ENCODE measurements at regions not wholly inside any gene's neighbourhood (a gene's known extent, or its start where the extent isn't known, plus 50 kb on each side); places are given as distances from the start of the nearest gene placed in this dataset.

DNA sequence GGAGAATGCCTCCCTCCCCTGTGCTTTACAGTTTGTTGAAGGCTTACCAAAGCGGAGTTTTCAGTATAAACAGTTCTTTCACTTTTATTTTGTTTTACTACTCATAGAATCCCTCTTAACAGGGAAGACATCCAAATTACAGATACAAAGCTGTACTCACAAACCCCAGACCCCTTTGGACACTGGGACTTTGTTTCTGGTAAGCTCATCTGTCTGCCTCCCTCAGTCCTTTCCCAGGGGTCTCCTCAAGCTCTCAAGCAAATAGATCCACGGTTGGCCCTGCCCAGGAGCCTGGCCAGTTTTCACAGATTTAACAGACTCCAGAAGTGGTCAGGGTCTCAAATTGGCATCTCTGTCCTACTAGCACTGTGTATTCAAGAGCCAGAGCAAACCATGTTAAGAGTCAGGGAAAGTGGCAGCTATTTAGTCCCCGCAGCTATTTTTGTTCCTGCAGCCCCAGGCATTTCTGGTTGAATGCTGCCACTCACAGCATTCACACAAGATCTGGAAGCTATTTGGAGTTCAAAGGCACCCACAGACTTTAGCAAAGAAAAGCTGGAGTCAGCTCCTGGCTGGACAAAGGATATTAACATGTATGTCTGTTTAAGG, 54.2 kb downstream of the TMEM100 start:
- no peak for ATAC-seq

DNA sequence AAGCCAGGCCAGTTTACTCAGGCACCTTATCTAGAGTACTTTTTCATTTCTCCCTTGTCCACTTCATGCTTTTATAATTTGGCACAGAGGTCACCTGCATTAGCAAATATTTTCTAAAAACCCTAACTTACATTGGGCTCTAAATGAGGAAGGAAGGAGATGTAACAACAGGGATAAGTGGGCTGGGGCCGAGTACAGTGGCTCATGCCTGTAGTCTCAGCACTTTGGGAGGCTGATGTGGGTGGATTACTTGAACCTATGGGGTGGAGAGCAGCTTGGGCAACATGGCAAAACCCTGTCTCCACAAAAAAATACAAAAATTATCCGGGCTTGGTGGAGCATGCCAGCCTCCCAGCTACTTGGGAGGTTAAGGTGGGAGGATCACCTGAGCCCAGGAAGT, 55.9 kb downstream of the TMEM100 start:
- Mint-ChIP-seq H3K4me1 (no peaks in the 10 kb centered on the region), H3K27ac (no peak overlapping the region), H3K4me3 (no peak overlapping the region), H3K36me3 (ENCODE audit: low read depth) (no peaks in the 10 kb centered on the region), H3K27me3 (peaks cover 58% of the 10 kb centered on the region)
- ATAC-seq (no peak), DNase-seq (no peak)
- no peaks in the 10 kb centered on the region for H3K9me3 ChIP-seq (ENCODE audit: control insufficient read depth, low read length, poor library complexity, severe bottlenecking)

More for the DNA sequence above, 54.2 kb downstream of the TMEM100 start:
- no peak for DNase-seq
- no peaks in the 10 kb centered on the region for H3K4me1 Mint-ChIP-seq
- H3K9me3 ChIP-seq (ENCODE audit: control insufficient read depth, low read length, poor library complexity, severe bottlenecking), result no peaks in the 10 kb centered on the region
- no peaks in the 10 kb centered on the region for H3K36me3 Mint-ChIP-seq (ENCODE audit: low read depth)
- H3K4me3 Mint-ChIP-seq, result no peak overlapping the region
- no peak overlapping the region for H3K27ac Mint-ChIP-seq
- H3K27me3 Mint-ChIP-seq, result peaks cover 60% of the 10 kb centered on the region

GRCh38 chr17:55664287-55664686, 58.4 kb downstream of the TMEM100 start:
- peaks cover 60% of the 10 kb centered on the region for H3K27me3 Mint-ChIP-seq
- H3K4me1 Mint-ChIP-seq, result no peaks in the 10 kb centered on the region
- H3K36me3 Mint-ChIP-seq (ENCODE audit: low read depth), result no peaks in the 10 kb centered on the region
- no peak for DNase-seq
- ATAC-seq, result peak; percentile 52
- H3K9me3 ChIP-seq (ENCODE audit: control insufficient read depth, low read length, poor library complexity, severe bottlenecking), result no peaks in the 10 kb centered on the region
- no peak overlapping the region for H3K4me3 Mint-ChIP-seq
- no peak overlapping the region for H3K27ac Mint-ChIP-seq

- no peak for ATAC-seq
- Mint-ChIP-seq H3K27ac (no peak overlapping the region), H3K4me1 (no peaks in the 10 kb centered on the region), H3K36me3 (ENCODE audit: low read depth) (no peaks in the 10 kb centered on the region), H3K4me3 (no peak overlapping the region), H3K27me3 (peaks cover 60% of the 10 kb centered on the region)
- no peak for DNase-seq
- H3K9me3 ChIP-seq (ENCODE audit: control insufficient read depth, low read length, poor library complexity, severe bottlenecking), result no peaks in the 10 kb centered on the region
These were observed 59.3 kb downstream of the TMEM100 start for GRCh38 chr17:55663400-55663799.

DNA sequence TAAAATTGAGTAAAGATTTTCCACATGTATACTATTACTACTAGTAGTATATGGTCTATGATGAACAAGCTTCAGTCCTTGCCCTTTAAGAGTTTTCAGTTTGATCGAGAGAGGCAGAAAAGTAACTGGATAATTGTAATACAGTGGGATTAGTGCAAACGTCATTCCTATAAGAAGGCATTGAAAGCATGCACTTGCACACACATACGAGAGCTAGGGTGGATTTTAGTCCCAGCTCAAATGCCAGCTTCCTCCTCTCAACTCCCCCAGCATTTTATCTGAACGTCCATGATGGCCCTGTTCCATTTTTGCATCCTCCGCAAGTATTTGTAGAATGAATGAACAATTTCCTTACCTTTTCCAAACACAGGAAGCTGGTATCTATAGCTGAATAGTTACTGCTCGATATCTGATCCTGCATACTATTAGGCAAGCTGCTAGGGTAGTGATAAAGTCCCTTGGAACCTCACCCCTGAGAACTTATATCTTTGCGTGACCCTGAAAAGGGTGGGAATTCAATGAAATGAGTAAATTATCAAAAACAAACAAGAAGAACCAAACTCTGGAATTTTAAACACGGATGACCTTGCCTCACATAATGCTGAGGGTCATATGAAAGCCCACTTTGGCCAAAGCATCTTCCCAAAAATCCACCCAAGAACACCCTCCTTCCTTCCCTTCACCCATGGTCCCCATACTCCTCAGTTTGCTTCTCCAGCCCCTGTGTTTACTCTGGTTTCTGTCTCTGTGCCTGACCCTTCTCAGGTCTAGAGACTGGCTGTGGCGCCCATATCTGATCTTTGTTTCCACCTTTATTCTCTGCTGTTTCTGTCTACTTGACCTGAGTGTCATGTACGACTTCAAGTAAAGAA, 60.5 kb downstream of the TMEM100 start:
- no peak for ATAC-seq
- H3K9me3 ChIP-seq (ENCODE audit: control insufficient read depth, low read length, poor library complexity, severe bottlenecking), result no peaks in the 10 kb centered on the region
- Mint-ChIP-seq H3K27me3 (peaks cover 58% of the 10 kb centered on the region), H3K36me3 (ENCODE audit: low read depth) (no peaks in the 10 kb centered on the region), H3K4me1 (no peaks in the 10 kb centered on the region), H3K4me3 (no peak overlapping the region), H3K27ac (no peak overlapping the region)
- DNase-seq, result no peak

DNA sequence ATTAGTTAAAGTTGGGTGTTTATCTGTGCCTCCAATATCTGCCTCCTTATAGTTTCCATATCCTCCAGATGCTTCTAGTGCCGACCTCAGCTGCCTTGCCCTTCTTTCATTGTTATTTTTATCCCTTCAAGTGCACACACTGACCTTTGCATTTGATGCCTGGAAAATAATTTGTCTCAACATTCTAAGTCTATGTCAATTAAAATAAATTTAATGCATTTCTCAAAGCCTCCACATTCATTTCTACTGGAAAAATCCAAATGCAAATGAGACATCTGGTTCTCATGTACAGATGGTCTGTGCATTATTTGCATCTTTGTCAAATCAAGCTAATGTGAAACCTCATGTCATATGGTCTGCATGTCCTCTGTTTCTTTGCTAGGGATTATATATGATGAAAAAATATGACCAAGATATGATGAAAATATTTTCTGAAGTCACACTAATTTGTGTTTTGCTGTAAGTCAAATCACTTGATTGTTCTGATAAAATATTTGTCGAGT, 61.4 kb downstream of the TMEM100 start:
- H3K36me3 Mint-ChIP-seq (ENCODE audit: low read depth), result no peaks in the 10 kb centered on the region
- no peak overlapping the region for H3K27ac Mint-ChIP-seq
- no peaks in the 10 kb centered on the region for H3K4me1 Mint-ChIP-seq
- H3K9me3 ChIP-seq (ENCODE audit: control insufficient read depth, low read length, poor library complexity, severe bottlenecking), result no peaks in the 10 kb centered on the region
- ATAC-seq (no peak), DNase-seq (no peak)
- H3K27me3 Mint-ChIP-seq, result peaks cover 62% of the 10 kb centered on the region
- H3K4me3 Mint-ChIP-seq, result no peak overlapping the region

DNA sequence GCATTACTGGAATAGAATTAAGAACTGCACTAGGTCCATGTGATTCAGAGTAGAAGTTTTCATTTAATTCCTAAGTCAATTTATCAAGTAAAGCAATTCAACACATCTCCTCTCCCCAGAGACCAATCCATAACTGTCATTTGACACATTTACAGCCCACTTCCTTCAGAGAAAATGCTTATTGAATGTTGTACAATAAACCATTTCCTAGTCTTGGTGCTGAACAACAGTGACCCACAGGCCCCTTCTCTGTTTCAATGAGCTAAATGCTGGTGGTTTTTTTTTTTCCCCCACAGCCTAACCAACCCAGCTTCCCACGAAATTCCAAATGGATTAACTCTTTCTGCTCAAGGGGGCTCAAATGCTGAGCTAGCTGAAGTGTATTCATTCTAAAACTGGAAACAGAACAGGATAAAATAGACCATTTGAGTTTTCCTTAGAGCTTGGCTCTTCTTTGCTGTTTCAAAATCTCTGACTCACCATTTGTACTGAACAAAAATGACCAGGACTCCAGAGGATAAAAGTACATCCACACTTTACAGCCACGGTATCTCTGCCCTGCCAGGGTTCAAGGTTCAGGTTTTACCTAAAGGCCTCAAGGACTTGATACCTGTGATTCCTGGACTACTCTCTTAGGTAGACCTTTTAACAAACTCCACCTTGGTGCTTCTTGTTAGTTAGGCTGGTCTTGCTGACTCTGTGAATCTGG, 62.3 kb downstream of the TMEM100 start:
- H3K27ac Mint-ChIP-seq, result no peak overlapping the region
- H3K4me1 Mint-ChIP-seq, result no peaks in the 10 kb centered on the region
- ATAC-seq, result no peak
- no peaks in the 10 kb centered on the region for H3K36me3 Mint-ChIP-seq (ENCODE audit: low read depth)
- peaks cover 53% of the 10 kb centered on the region for H3K27me3 Mint-ChIP-seq
- H3K9me3 ChIP-seq (ENCODE audit: control insufficient read depth, low read length, poor library complexity, severe bottlenecking), result no peaks in the 10 kb centered on the region
- no peak for DNase-seq
- H3K4me3 Mint-ChIP-seq, result no peak overlapping the region

DNA sequence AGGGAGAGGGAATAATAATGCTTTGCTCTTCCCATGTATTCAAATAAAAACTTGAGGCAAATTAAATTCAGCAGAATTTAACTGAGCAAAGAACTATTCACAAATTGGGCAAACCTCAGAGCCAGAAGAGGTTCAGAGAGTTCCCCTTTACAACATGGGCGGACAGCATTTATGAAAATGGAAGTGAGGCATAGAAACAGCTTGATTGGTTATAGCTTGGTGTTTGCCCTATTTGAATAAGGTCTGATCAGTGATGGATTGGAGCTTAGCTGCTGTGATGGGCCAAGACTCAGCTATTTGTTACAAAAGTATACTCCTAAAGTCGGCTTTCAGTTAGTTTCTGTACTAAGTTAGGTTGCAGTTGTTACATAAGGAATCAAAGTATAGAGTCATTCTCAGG, 63.0 kb downstream of the TMEM100 start:
- H3K36me3 Mint-ChIP-seq (ENCODE audit: low read depth), result no peaks in the 10 kb centered on the region
- DNase-seq (no peak), ATAC-seq (no peak)
- H3K9me3 ChIP-seq (ENCODE audit: control insufficient read depth, low read length, poor library complexity, severe bottlenecking), result no peaks in the 10 kb centered on the region
- no peak overlapping the region for H3K27ac Mint-ChIP-seq
- peaks cover 48% of the 10 kb centered on the region for H3K27me3 Mint-ChIP-seq
- no peaks in the 10 kb centered on the region for H3K4me1 Mint-ChIP-seq
- H3K4me3 Mint-ChIP-seq, result no peak overlapping the region

DNA sequence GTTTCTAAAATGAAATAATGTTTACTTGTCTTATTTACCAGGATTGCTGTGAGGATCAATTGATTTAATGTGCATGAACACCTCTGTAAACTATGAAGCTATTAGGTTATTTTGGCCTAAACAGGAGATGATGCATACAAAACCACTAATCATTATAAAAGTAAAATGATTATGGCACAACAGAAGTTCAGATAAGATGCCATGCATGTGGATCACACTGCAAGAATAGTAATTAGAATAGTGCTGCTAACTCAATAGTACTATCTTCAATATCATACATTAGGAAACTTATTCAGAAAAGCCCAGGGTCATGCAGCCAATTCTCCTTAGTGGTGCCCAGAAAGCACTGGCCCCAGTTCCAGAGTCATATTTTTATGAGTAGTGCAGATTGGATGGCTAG, 66.9 kb downstream of the TMEM100 start:
- ATAC-seq (no peak), DNase-seq (no peak)
- Mint-ChIP-seq H3K4me3 (no peak overlapping the region), H3K27me3 (peaks cover 45% of the 10 kb centered on the region), H3K27ac (no peak overlapping the region), H3K36me3 (ENCODE audit: low read depth) (no peaks in the 10 kb centered on the region), H3K4me1 (no peaks in the 10 kb centered on the region)
- no peaks in the 10 kb centered on the region for H3K9me3 ChIP-seq (ENCODE audit: control insufficient read depth, low read length, poor library complexity, severe bottlenecking)

GRCh38 chr17:55654821-55655220, 67.8 kb downstream of the TMEM100 start:
- no peak for DNase-seq
- Mint-ChIP-seq H3K27ac (no peak overlapping the region), H3K27me3 (peaks cover 47% of the 10 kb centered on the region), H3K36me3 (ENCODE audit: low read depth) (no peaks in the 10 kb centered on the region), H3K4me1 (peaks cover 4% of the 10 kb centered on the region), H3K4me3 (no peak overlapping the region)
- no peaks in the 10 kb centered on the region for H3K9me3 ChIP-seq (ENCODE audit: control insufficient read depth, low read length, poor library complexity, severe bottlenecking)
- ATAC-seq, result no peak

DNA sequence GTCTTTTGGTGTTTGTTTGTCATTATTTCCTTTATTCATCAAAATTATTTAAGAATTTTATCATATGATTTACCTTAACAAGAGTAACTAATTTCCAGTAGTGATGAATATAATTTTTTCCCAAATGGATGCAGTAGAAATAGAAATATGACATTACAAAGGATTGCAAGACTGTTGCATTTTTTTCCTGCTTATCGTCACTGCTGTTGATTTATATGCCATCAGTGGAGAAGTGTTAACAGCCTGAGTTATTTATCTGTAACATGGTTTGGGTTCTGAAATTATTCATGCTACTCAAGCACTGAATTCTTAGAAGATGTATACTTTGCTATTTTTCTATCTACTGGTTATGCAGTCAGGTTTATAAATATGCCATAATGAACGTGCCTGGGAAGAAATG, 68.6 kb downstream of the TMEM100 start:
- Mint-ChIP-seq H3K4me3 (no peak overlapping the region), H3K27me3 (peaks cover 49% of the 10 kb centered on the region), H3K4me1 (peaks cover 4% of the 10 kb centered on the region), H3K27ac (no peak overlapping the region), H3K36me3 (ENCODE audit: low read depth) (no peaks in the 10 kb centered on the region)
- no peaks in the 10 kb centered on the region for H3K9me3 ChIP-seq (ENCODE audit: control insufficient read depth, low read length, poor library complexity, severe bottlenecking)
- DNase-seq (no peak), ATAC-seq (no peak)

DNA sequence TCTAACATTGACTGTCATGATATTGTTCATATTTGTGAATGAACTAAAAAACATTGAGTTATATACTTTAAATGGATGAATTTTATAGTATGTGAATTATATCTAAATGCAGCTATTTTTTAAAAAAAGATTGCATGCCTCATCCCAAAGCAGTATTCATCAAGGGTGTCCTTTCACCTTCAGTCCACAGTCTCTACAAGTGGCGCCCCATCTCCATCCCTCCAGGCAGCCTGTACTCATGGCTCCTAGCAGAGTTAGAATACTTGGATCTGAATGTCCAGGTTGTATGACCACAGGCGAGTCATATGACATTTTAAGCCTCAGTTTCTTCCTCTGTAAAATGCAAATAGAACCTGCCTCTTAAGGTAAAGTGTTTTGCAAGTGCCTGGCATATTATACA, 69.8 kb downstream of the TMEM100 start:
- H3K9me3 ChIP-seq (ENCODE audit: control insufficient read depth, low read length, poor library complexity, severe bottlenecking), result no peaks in the 10 kb centered on the region
- Mint-ChIP-seq H3K27me3 (peaks cover 44% of the 10 kb centered on the region), H3K4me1 (peaks cover 4% of the 10 kb centered on the region), H3K4me3 (no peak overlapping the region), H3K36me3 (ENCODE audit: low read depth) (no peaks in the 10 kb centered on the region), H3K27ac (no peak overlapping the region)
- DNase-seq, result no peak
- ATAC-seq, result no peak

DNA sequence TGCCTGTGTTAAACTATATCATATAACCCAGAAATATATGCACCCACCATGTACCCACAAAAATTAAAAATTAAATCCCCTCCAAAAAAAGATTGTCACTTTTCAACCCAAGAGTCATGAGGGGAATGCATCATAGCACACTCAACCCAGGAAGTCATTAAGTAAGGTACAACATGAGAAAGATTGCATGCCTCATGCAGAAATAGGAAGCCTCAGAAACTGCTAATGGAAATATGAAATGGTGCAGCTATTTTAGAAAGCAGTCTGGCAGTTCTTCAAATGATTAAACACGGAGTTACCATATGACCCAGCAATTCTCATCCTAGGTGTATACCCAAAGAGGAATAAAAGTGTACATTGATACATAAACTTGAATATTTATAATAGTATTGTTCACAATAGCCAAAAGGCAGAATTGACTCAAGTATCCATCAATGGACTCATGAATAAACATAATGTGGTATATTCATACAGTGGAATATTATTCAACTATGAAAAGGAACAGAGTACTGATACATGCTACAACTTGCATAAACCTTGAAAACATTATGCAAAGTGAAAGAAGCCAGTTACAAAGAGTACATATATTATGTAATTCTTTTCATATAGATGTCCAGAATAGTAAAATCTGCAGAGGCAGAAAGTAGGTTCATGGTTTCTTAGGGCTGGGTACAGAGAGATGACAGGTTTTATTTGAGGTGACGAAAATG, 70.4 kb downstream of the TMEM100 start:
- no peak overlapping the region for H3K4me3 Mint-ChIP-seq
- H3K27ac Mint-ChIP-seq, result no peak overlapping the region
- H3K9me3 ChIP-seq (ENCODE audit: control insufficient read depth, low read length, poor library complexity, severe bottlenecking), result no peaks in the 10 kb centered on the region
- DNase-seq, result no peak
- peaks cover 47% of the 10 kb centered on the region for H3K27me3 Mint-ChIP-seq
- H3K36me3 Mint-ChIP-seq (ENCODE audit: low read depth), result no peaks in the 10 kb centered on the region
- ATAC-seq, result no peak
- H3K4me1 Mint-ChIP-seq, result peaks cover 4% of the 10 kb centered on the region

All from T-helper 17 cell (primary cell).